C4-2B (cell line): ENCODE measurements at regions not wholly inside any gene's neighbourhood (a gene's known extent, or its start where the extent isn't known, plus 50 kb on each side); places are given as distances from the start of the nearest gene placed in this dataset.

Source experiments
- H3K27ac ChIP-seq: fragments of 450-650 bp; 2 replicates; pipeline ENCODE4 v1.5.1; 2017
- CTCF ChIP-seq: fragments of 450-650 bp; conservative IDR thresholded peaks from 2 replicates; pipeline ENCODE4 v1.5.1; 2017; ENCODE audit warnings: mild to moderate bottlenecking
- ZFX ChIP-seq: fragments of 450-650 bp; IDR thresholded peaks from 2 replicates; pipeline ENCODE4 v1.6.1; 2017

- H3K27ac ChIP-seq: no peak overlapping the region
- TF ChIP-seq ZFX: no peak
- no peak for TF ChIP-seq CTCF
These were observed 532.8 kb downstream of the MAT2B start for GRCh38 chr5:164038128-164038783.

- H3K27ac ChIP-seq: no peak overlapping the region
- no peak for TF ChIP-seq ZFX
- no peak for TF ChIP-seq CTCF
These were observed 535.7 kb downstream of the MAT2B start for GRCh38 chr5:164041105-164041504.

- no peak overlapping the region for H3K27ac ChIP-seq
- TF ChIP-seq ZFX: no peak
- TF ChIP-seq CTCF: peak; percentile 62
These were observed 543.0 kb downstream of the MAT2B start for GRCh38 chr5:164048359-164048926.

GRCh38 chr5:164051745-164052144 is 546.3 kb downstream of the MAT2B start:
- H3K27ac ChIP-seq: no peak overlapping the region
- TF ChIP-seq CTCF (no peak), ZFX (no peak)

GRCh38 chr5:164052536-164053093 is 547.2 kb downstream of the MAT2B start:
- TF ChIP-seq CTCF: no peak
- no peak for TF ChIP-seq ZFX
- no peak overlapping the region for H3K27ac ChIP-seq

GRCh38 chr5:164053123-164053522 is 547.7 kb downstream of the MAT2B start:
- TF ChIP-seq ZFX: no peak
- TF ChIP-seq CTCF: no peak
- no peak overlapping the region for H3K27ac ChIP-seq

- TF ChIP-seq ZFX (no peak), CTCF (no peak)
- H3K27ac ChIP-seq: no peak overlapping the region
These were observed 549.0 kb downstream of the MAT2B start for GRCh38 chr5:164054461-164054860.
